ENCODE measurements at regions not wholly inside any gene's neighbourhood (a gene's known extent, or its start where the extent isn't known, plus 50 kb on each side); places are given as distances from the start of the nearest gene placed in this dataset.

DNA sequence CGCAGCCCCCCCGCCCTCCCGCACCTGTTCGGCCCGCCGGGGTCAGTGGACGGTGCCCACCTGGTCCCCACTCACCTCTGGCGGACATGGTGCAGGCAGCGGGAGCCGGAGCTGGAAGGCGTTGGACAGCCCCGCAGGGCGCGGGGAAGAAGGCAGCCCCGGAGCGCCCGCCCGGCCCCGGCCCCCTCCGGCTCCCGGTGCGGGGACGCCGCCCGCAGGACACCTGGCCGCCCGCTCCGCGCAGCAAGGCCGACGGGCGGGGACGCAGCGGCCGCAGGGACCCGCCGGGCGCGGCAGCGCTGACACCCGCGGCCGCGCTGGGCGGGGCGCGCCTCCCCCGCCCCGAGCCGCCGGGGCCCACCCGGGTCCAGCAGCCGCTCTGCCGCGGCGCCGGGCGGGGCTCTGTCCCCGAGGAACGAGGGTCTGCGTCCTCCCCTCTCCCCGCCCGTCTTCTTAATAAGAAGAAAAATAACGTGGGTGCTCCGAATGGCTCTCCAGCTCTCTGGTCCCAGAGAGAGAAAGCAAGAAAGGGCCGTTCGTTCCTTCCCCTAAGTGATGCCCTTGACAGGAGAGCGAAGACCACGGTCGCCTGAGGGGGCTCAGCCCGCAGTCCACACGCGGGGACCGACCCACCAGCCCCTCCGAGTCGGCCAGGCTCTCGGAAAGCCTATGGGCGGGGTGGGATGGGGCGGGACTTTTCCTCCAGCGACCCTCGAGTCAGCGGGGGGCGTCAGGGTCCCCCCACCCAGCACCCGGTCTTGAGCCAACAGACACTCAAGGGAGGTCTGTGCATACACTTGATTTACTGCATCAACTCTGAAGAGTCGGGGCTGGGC, 53.4 kb upstream of the FHIP2A start:
- ATAC-seq: peak; percentile 53 to 64
- H3K9me3 Mint-ChIP-seq: no peaks in the 10 kb centered on the region
- no peak overlapping the region for H3K4me3 Mint-ChIP-seq
- DNase-seq (ENCODE audit: low spot score): no peak
- peaks cover 8 to 16% of the 10 kb centered on the region in 2 donors for H3K27me3 Mint-ChIP-seq
- no peaks in the 10 kb centered on the region for H3K36me3 Mint-ChIP-seq
- H3K4me1 Mint-ChIP-seq (ENCODE audit: low read depth in 2 of 2): peaks cover 2 to 5% of the 10 kb centered on the region in 2 donors
- no peak overlapping the region for H3K27ac Mint-ChIP-seq

- Mint-ChIP-seq H3K27ac (no peak overlapping the region), H3K36me3 (no peaks in the 10 kb centered on the region)
- DNase-seq (ENCODE audit: low spot score): no peak
Observed at GRCh38 chr10:114770009-114770408, 51.6 kb upstream of the FHIP2A start.

GRCh38 chr10:114771157-114771556, 50.4 kb upstream of the FHIP2A start:
- Mint-ChIP-seq H3K4me1 (ENCODE audit: low read depth in 2 of 2) (peaks cover 2 to 5% of the 10 kb centered on the region in 2 donors), H3K36me3 (no peaks in the 10 kb centered on the region), H3K27me3 (peaks cover 18 to 25% of the 10 kb centered on the region in 2 donors), H3K27ac (no peak overlapping the region), H3K9me3 (no peaks in the 10 kb centered on the region), H3K4me3 (no peak overlapping the region)
- ATAC-seq (no peak), DNase-seq (ENCODE audit: low spot score) (no peak)

More at GRCh38 chr10:114770009-114770408, 51.6 kb upstream of the FHIP2A start:
- peaks cover 2 to 5% of the 10 kb centered on the region in 2 donors for H3K4me1 Mint-ChIP-seq (ENCODE audit: low read depth in 2 of 2)
- no peaks in the 10 kb centered on the region for H3K9me3 Mint-ChIP-seq
- peak in 1 of 2 donors; percentile 6 for ATAC-seq
- peaks cover 18 to 25% of the 10 kb centered on the region in 2 donors for H3K27me3 Mint-ChIP-seq
- H3K4me3 Mint-ChIP-seq: no peak overlapping the region

DNA sequence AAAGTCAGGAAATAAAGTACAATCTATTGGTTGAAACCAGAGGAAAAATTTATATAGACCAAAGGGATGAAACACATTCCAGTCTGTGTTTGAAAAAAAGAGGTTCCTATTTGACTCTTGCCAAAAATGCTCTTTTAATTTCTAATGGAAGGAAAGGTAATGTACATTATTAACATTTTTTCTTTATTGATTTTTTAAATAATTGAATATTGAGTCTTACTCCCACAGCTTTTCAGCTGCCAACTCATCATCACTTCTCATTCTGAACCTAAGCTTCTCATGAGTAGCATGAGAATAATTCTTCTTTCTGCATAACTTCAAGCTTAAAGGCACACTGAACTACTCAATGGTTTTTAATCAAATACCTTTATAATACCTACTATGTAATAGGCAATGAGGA, 49.8 kb upstream of the FHIP2A start:
- Mint-ChIP-seq H3K9me3 (no peaks in the 10 kb centered on the region), H3K27me3 (peaks cover 14 to 23% of the 10 kb centered on the region in 2 donors), H3K27ac (no peak overlapping the region), H3K4me3 (no peak overlapping the region), H3K36me3 (no peaks in the 10 kb centered on the region), H3K4me1 (ENCODE audit: low read depth in 2 of 2) (peaks cover under 1 to 3% of the 10 kb centered on the region in 2 donors)
- no peak for DNase-seq (ENCODE audit: low spot score)
- ATAC-seq: no peak

Measured in natural killer cell treated with Interleukin-12 subunit alpha and Interleukin-12 subunit beta and Interleukin-15 and Interleukin-18, amount 100 ng/mL, for 72 hours (primary cell).